K562 (cell line): ENCODE measurements at regions not wholly inside any gene's neighbourhood (a gene's known extent, or its start where the extent isn't known, plus 50 kb on each side); places are given as distances from the start of the nearest gene placed in this dataset.
A peak's percentile ranks its signal among the peaks of the same experiment; 100 is the strongest.

Experiments
- ATAC-seq: fragments of 200-7000 bp; cut with Tn5 transposase; 3 replicates; pipeline ENCODE4 v1.9.1; 2020; ENCODE audit warnings: moderate library complexity
- BruUV-seq: library from RNA; stranded (reverse); fragments of 400-500 nt; replicated peaks from 2 replicates; lab custom pipeline; 2021; lab: Mats Ljungman, UMichigan
- CTCF ChIA-PET: fragments of 300-600 bp; formaldehyde crosslinking; extraction: SDS; loops from one replicate; lab custom pipeline; 2021; ENCODE audit warnings: low intra/inter-chr PET ratio; lab: Yijun Ruan, JAX
- POLR2A ChIA-PET: fragments of 300-600, 350-650 bp; sonication (Branson Sonifier 250); formaldehyde crosslinking; extraction: SDS; loops from one replicate; lab custom pipeline; 2021; ENCODE audit warnings: antibody characterized with exemption, inconsistent platforms; lab: Yijun Ruan, JAX
- DNase-seq, 4 experiments: peaks; one replicate each; pipeline versions ENCODE4 v3.0.0 to v3.0.0-alpha.2; 2011 to 2018; ENCODE audit warnings: low spot score in 3 of 4, mixed read lengths in 3 of 4; ENCODE audit errors: extremely low read depth in 1 of 4
- FAIRE-seq: peaks from 2 replicates; lab custom pipeline; 2011; peaks lifted over from hg19 to GRCh38; lab: Jason Lieb, UNC
- H2AFZ ChIP-seq: 2 replicates; pipeline ENCODE4 v1.6.0; 2011; ENCODE audit warnings: low read depth, low read length, control low read depth, inconsistent platforms
- H3K27ac ChIP-seq: fragments of 200-600 bp; 3 replicates; pipeline ENCODE4 v1.8.0; 2011; ENCODE audit warnings: low read depth, mild to moderate bottlenecking, control low read depth, inconsistent platforms, low read length, moderate library complexity, mixed read lengths; ENCODE audit errors: extremely low read depth
- H3K27me3 ChIP-seq, 2 experiments: fragments of 300-600 bp in 1 of 2; 2 replicates in 1 of 2; 3 replicates in 1 of 2; pipeline versions ENCODE4 v1.6.0 to v1.8.0; 2011; ENCODE audit warnings: inconsistent platforms in 2 of 2, low read length in 2 of 2, mild to moderate bottlenecking in 1 of 2, mixed read lengths in 1 of 2, moderate library complexity in 1 of 2; ENCODE audit not compliant: control insufficient read depth in 2 of 2, insufficient read depth in 2 of 2
- H3K36me3 ChIP-seq: fragments of 300-600 bp; 3 replicates; pipeline ENCODE4 v1.8.0; 2011; ENCODE audit warnings: mild to moderate bottlenecking, low read length, inconsistent platforms; ENCODE audit not compliant: control insufficient read depth, insufficient read depth
- H3K4me1 ChIP-seq, 2 experiments: fragments of 200-600 bp in 1 of 2; replicated peaks in 1 of 2; 2 replicates in 1 of 2; 3 replicates in 1 of 2; pipeline versions ENCODE4 v1.5.1 to v1.8.0; 2011; ENCODE audit warnings: inconsistent platforms in 2 of 2, low read length in 2 of 2, mild to moderate bottlenecking in 1 of 2, mixed read lengths in 1 of 2, moderate library complexity in 1 of 2; ENCODE audit not compliant: control insufficient read depth in 2 of 2, insufficient read depth in 2 of 2
- H3K4me2 ChIP-seq: 2 replicates; pipeline ENCODE4 v1.6.1; 2011; ENCODE audit warnings: low read length, control low read depth, inconsistent platforms, mixed read lengths; ENCODE audit not compliant: insufficient read depth
- H3K4me3 ChIP-seq: fragments of 200-600 bp; sonication (generic), shearing (Covaris generic); 2 replicates; pipeline ENCODE4 v1.5.1; 2016; ENCODE audit warnings: control low read depth, inconsistent platforms
- H3K79me2 ChIP-seq: fragments of 200-600 bp; 3 replicates; pipeline ENCODE4 v1.8.0; 2011; ENCODE audit warnings: low read length, inconsistent platforms; ENCODE audit not compliant: control insufficient read depth, insufficient read depth
- H3K9ac ChIP-seq, 2 experiments: 2 replicates each; pipeline versions ENCODE4 v1.6.0 to v1.6.1; 2011; ENCODE audit warnings: low read depth in 2 of 2, low read length in 2 of 2, control low read depth in 1 of 2, inconsistent platforms in 1 of 2, mild to moderate bottlenecking in 1 of 2, mixed read lengths in 1 of 2; ENCODE audit not compliant: insufficient read depth in 1 of 2
- H3K9me1 ChIP-seq: one replicate; pipeline ENCODE4 v1.6.0; 2011; ENCODE audit warnings: inconsistent platforms, mild to moderate bottlenecking, low read length, moderate library complexity; ENCODE audit not compliant: control insufficient read depth, insufficient read depth
- H3K9me3 ChIP-seq: replicated peaks from 2 replicates; pipeline ENCODE4 v1.5.1; 2011; ENCODE audit warnings: low read depth, low read length, inconsistent platforms; ENCODE audit not compliant: control insufficient read depth, insufficient read depth
- H4K20me1 ChIP-seq: replicated peaks from 2 replicates; pipeline ENCODE4 v1.6.1; 2011; ENCODE audit warnings: low read length, inconsistent platforms, mixed read lengths; ENCODE audit not compliant: control insufficient read depth, insufficient read depth
- ARID4B ChIP-seq: sonication (generic); formaldehyde crosslinking; IDR thresholded peaks from 2 replicates; pipeline ENCODE4 v1.8.0; 2022; ENCODE audit warnings: mild to moderate bottlenecking, missing genetic modification reagents
- BHLHE40 ChIP-seq: IDR thresholded peaks from 2 replicates; pipeline ENCODE4 v1.6.1; 2011; ENCODE audit warnings: low read length, improper control_type of control experiment
- CBFA2T3 ChIP-seq: fragments of 450-650 bp; IDR thresholded peaks from 2 replicates; pipeline ENCODE4 v1.6.1; 2017
- CHD2 ChIP-seq: IDR thresholded peaks from 2 replicates; pipeline ENCODE4 v1.6.1; 2011; ENCODE audit warnings: low read depth, low read length
- CREB3 ChIP-seq: fragments of 450-650 bp; conservative IDR thresholded peaks from 2 replicates; pipeline ENCODE4 v1.6.1; 2016; ENCODE audit warnings: missing genetic modification characterization, low read depth, mild to moderate bottlenecking, missing compliant biosample characterization, moderate library complexity
- CTBP1 ChIP-seq: fragments of 450-650 bp; IDR thresholded peaks from 2 replicates; pipeline ENCODE4 v1.6.1; 2016; ENCODE audit warnings: borderline replicate concordance
- ETV1 ChIP-seq: fragments of 450-650 bp; conservative IDR thresholded peaks from 2 replicates; pipeline ENCODE4 v1.6.1; 2016; ENCODE audit warnings: missing genetic modification characterization, control low read depth, low read depth, missing compliant biosample characterization
- MTA2 ChIP-seq: fragments of 450-650 bp; IDR thresholded peaks from 2 replicates; pipeline ENCODE4 v1.6.1; 2016; ENCODE audit warnings: low read depth
- MYBL2 ChIP-seq, 2 experiments: fragments of 450-650 bp in 1 of 2; sonication (generic) in 1 of 2; formaldehyde crosslinking in 1 of 2; IDR thresholded peaks; 2 replicates each; pipeline versions ENCODE4 v1.6.1 to v1.8.1; 2017 to 2022; ENCODE audit warnings: borderline replicate concordance in 1 of 2, inconsistent platforms in 1 of 2, low read depth in 1 of 2, mild to moderate bottlenecking in 1 of 2, missing genetic modification reagents in 1 of 2, moderate library complexity in 1 of 2
- NFIC ChIP-seq: fragments of 450-650 bp; IDR thresholded peaks from 2 replicates; pipeline ENCODE4 v1.6.1; 2017; ENCODE audit warnings: mild to moderate bottlenecking, inconsistent platforms
- TAL1 ChIP-seq: fragments of 450-650 bp; IDR thresholded peaks from 2 replicates; pipeline ENCODE4 v1.6.1; 2016; ENCODE audit warnings: mild to moderate bottlenecking
- TCF3 ChIP-seq: sonication (generic); formaldehyde crosslinking; IDR thresholded peaks from 2 replicates; pipeline ENCODE4 v1.4.0; 2020; ENCODE audit warnings: mild to moderate bottlenecking, missing genetic modification reagents
- TFAP4 ChIP-seq: sonication (generic); formaldehyde crosslinking; IDR thresholded peaks from 2 replicates; pipeline ENCODE4 v1.8.0; 2022; ENCODE audit warnings: missing genetic modification reagents, mild to moderate bottlenecking, moderate library complexity, borderline replicate concordance
- TRIM24 ChIP-seq, 2 experiments: fragments of 450-650 bp; IDR thresholded peaks; 2 replicates each; pipeline ENCODE4 v1.6.1; 2016
- ZNF436 ChIP-seq: fragments of 250-450, 450-650 bp; sonication (Bioruptor Pico); formaldehyde crosslinking; IDR thresholded peaks from 2 replicates; pipeline ENCODE4 v1.7.0; 2020; ENCODE audit warnings: mild to moderate bottlenecking
- whole genome bisulfite sequencing: fragments of 100-300 bp; shearing (Covaris generic); methylation state at CpG from one replicate; pipeline ENCODE4 v1.1.6; 2016; ENCODE audit warnings: low coverage, mixed read lengths; ENCODE audit not compliant: insufficient coverage; ENCODE audit errors: missing lambda C conversion rate; 5-methylcytosine and 5-hydroxymethylcytosine counted together
- in situ Hi-C: fragments of 300-500 bp; cut with MboI; formaldehyde crosslinking; loops from 4 replicates; pipeline ENCODE4 v1.15.0; 2018; ENCODE audit warnings: inconsistent platforms, mixed read lengths
- intact Hi-C: fragments of 100-400 bp; cut with micrococcal nuclease; formaldehyde crosslinking; loops from 2 replicates; pipeline ENCODE4 v1.14.2; 2022
- TF ChIP-seq, protein P1 (sequence below): sonication (generic); formaldehyde crosslinking; IDR thresholded peaks from 2 replicates; pipeline ENCODE4 v1.9.0; 2022; ENCODE audit warnings: mild to moderate bottlenecking, missing genetic modification reagents

GRCh38 chr14:100673085-100673806 is 53.4 kb upstream of the DLK1 start:
- POLR2A ChIA-PET = interaction anchor here (0.6 kb wide), 1 partner anchor 343 kb away, joined by 3 read pairs; no protein-coding TSS in a partner anchor
- H3K4me1 ChIP-seq = peaks cover 67 to 71% of the 10 kb centered on the region in 2 experiments
- H3K9me1 ChIP-seq = no peaks in the 10 kb centered on the region
- no peaks in the 10 kb centered on the region for H4K20me1 ChIP-seq
- peak; percentile 53 for ATAC-seq
- no TSS peak for BruUV-seq
- H3K4me3 ChIP-seq = no peak overlapping the region
- in situ Hi-C loops (no loop called here), intact Hi-C loops (no loop called here)
- H3K27ac ChIP-seq = peak overlapping the region; percentile 19; the same call in 1 of the 3 replicates
- CTCF ChIA-PET = interaction anchor here (0.5 kb wide), 1 partner anchor 154 kb away, joined by 4 read pairs; no protein-coding TSS in a partner anchor
- WGBS = 14% methylated on average over 20 of the region's 22 CpGs
- peak in 2 of 4 experiments; percentile 57 to 76 for DNase-seq
- no peaks in the 10 kb centered on the region for H3K9me3 ChIP-seq
- H3K9ac ChIP-seq = peak overlapping the region; percentile 1 to 57; a peak in 1 of 4 replicates
- H3K27me3 ChIP-seq = no peaks in the 10 kb centered on the region
- H3K36me3 ChIP-seq = no peaks in the 10 kb centered on the region
- H2AFZ ChIP-seq = peak overlapping the region; percentile 84
- no peaks in the 10 kb centered on the region for H3K79me2 ChIP-seq
- H3K4me2 ChIP-seq = peak overlapping the region; percentile 56
- peak; percentile 78 for FAIRE-seq
- TF ChIP-seq MTA2 = no peak
- TF ChIP-seq ARID4B = no peak
- peak; percentile 73 for TF ChIP-seq TCF3 (CRISPR knock-in tag)
- TF ChIP-seq TAL1 = peak; percentile 37; the same call in 1 of the 2 replicates
- no peak for TF ChIP-seq MYBL2 (IDR thresholded peaks at IDR 0.05; ENCODE audit: low read depth)
- no peak for TF ChIP-seq MYBL2 (CRISPR knock-in tag; IDR thresholded peaks at IDR 0.05; ENCODE audit: borderline replicate concordance)
- TF ChIP-seq CHD2 = no peak
- no peak for TF ChIP-seq ETV1
- TF ChIP-seq CREB3 (tag) = no peak
- TF ChIP-seq TRIM24 (IDR thresholded peaks at IDR 0.05) = peak in 1 of 2 experiments; percentile 43; a peak in 1 of 4 replicates
- TF ChIP-seq NFIC = peak; percentile 41
- TF ChIP-seq, protein P1, sequence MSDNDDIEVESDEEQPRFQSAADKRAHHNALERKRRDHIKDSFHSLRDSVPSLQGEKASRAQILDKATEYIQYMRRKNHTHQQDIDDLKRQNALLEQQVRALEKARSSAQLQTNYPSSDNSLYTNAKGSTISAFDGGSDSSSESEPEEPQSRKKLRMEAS = 0 out of 2 replicates have a peak, but pooled peaks have one; percentile 47
- peak; percentile 60; the same call in 1 of the 2 replicates for TF ChIP-seq TFAP4 (CRISPR knock-in tag)
- TF ChIP-seq CBFA2T3 = peak; percentile 83
- TF ChIP-seq ZNF436 (CRISPR knock-in tag) = no peak
- peak; percentile 75; the same call in 1 of the 2 replicates for TF ChIP-seq CTBP1
- TF ChIP-seq BHLHE40 = 0 out of 2 replicates have a peak, but pooled peaks have one; percentile 23
